GM19467 (cell line): ENCODE measurements at regions not wholly inside any gene's neighbourhood (a gene's known extent, or its start where the extent isn't known, plus 50 kb on each side); places are given as distances from the start of the nearest gene placed in this dataset.
"Not testable (repeated sequence)": the region's sequence is repeated elsewhere in the genome, so short reads cannot be mapped to it uniquely, and the experiment has no call there.

Experiments used
- ATAC-seq: cut with Tn5 transposase; IDR thresholded peaks from one replicate; pipeline ENCODE4 v1.9.1; 2021; ENCODE audit warnings: mild to moderate bottlenecking, moderate library complexity; ENCODE audit not compliant: unreplicated experiment

DNA sequence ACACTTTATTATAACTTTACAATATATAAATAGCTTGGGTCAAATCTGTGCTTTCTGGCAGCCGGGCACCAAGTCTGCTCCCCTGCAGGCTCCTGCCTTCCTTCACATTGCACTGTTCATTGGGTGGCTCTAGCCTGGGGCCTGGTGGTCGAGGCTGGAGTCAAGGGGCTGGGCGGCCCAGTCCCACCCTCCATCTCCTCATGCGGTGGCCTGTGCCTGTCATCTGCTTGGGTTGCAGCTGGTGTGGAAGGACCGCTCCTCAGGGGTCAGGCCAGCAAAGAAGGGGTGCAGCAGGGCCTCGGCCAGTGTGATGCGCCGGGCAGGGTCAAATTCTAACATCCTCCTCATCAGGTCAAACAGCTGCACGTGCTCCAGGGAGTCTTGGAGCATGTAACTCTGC lies 106.7 kb upstream of the SLC24A2 start:
- ATAC-seq, result not testable (repeated sequence)

DNA sequence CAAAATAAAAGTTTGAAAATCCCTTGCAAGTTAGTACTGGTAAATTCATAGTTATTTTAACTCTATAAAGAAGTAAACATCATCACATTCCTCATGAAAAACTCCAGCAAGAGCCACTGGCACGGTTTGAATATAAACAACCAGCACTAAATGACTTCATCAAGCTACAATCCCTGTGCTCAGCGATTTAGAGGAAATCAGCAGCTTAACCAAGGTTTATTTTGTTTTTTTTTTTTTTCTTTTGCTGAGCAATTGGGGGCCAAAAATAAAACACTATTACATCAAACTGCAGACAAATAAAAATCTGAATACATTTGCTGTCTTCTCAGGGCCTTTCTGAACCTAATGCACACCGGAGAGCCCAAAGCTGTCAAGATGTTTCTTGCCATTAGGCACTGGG lies 106.2 kb upstream of the SLC24A2 start:
- ATAC-seq, result no peak

GRCh38 chr9:19885608-19886007 lies 96.8 kb upstream of the SLC24A2 start:
- no peak for ATAC-seq

GRCh38 chr9:19879062-19879461 lies 90.2 kb upstream of the SLC24A2 start:
- no peak for ATAC-seq

DNA sequence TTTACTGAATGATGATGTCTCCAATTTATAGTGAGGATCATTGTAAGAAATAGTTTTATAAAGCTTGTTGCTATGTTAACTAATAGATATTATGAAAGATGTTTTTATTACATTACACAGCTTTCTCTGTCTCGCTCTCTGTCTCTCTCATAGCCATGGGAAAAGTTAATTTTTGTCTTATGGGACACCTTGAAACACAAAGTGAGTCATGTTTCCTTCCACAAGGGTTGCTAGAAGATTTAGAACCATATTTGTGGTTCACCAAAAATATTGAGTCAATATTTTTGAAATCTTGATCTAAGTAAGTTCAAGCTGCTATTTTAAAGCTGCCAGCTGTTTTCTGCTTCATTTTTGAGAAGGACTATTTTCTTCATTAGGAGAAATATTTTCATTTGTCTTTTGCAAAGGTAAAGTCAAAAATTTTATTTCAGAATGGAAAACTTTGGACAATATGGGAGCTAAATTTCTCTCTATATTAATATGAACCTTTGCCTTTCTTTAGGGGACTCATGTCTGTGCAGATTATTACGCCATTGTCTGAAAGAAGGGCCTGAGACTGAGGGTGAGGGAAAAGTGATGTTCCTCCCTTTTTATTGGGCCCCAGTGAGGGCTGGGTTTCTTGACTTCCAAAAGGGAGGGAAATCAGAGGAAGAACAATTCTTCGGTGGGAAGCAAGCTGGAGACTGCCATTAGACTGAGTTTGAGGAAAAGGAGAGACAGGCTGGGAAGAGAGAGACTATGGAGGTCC lies 87.9 kb upstream of the SLC24A2 start:
- no peak for ATAC-seq

GRCh38 chr9:19875291-19875920 lies 86.6 kb upstream of the SLC24A2 start:
- no peak for ATAC-seq

DNA sequence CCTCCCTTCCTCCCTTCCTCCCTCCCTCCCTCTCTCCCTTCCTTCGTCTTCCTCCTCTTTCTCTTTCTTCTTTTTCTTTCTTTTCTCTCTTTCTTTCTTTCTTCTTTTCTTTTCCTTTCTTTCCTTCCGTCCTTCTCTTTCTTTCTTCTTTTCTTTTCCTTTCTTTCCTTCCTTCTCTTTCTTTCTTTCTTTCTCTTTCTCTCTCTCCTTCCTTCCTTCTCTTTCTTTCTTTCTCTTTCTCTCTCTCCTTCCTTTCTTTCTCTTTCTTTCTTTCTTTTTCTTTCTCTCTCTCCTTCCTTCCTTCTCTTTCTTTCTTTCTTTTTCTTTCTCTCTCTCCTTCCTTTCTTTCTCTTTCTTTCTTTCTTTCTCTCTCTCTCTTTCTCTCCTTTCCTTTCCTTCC lies 84.4 kb upstream of the SLC24A2 start:
- not testable (repeated sequence) for ATAC-seq

- no peak for ATAC-seq
Measured at GRCh38 chr9:19870988-19871387, 82.2 kb upstream of the SLC24A2 start.

- ATAC-seq, result no peak
Measured at GRCh38 chr9:19840953-19841352, 52.1 kb upstream of the SLC24A2 start.
